Fibroblast of mammary gland (primary cell): ENCODE measurements at regions not wholly inside any gene's neighbourhood (a gene's known extent, or its start where the extent isn't known, plus 50 kb on each side); places are given as distances from the start of the nearest gene placed in this dataset.
A peak's percentile ranks its signal among the peaks of the same experiment; 100 is the strongest.

Experiments used
- DNase-seq: peaks from one replicate; pipeline ENCODE4 v3.0.0-alpha.2; 2010; ENCODE audit warnings: low read depth
- H3K4me3 ChIP-seq: 2 replicates; pipeline ENCODE4 v1.5.1; 2011; ENCODE audit warnings: low read depth, mild to moderate bottlenecking, low read length, moderate library complexity; ENCODE audit not compliant: control insufficient read depth
- CTCF ChIP-seq: conservative IDR thresholded peaks from 2 replicates; pipeline ENCODE4 v1.5.1; 2011; ENCODE audit warnings: low read depth, low read length, inconsistent platforms; ENCODE audit not compliant: control insufficient read depth, insufficient read depth

GRCh38 chr22:42326301-42326700 lies 55.8 kb upstream of the TCF20 start:
- H3K4me3 ChIP-seq, result no peak overlapping the region
- DNase-seq, result no peak
- TF ChIP-seq CTCF, result no peak

GRCh38 chr22:42324990-42325710 lies 54.7 kb upstream of the TCF20 start:
- no peak for DNase-seq
- no peak overlapping the region for H3K4me3 ChIP-seq
- TF ChIP-seq CTCF, result no peak

- DNase-seq, result no peak
- no peak overlapping the region for H3K4me3 ChIP-seq
- TF ChIP-seq CTCF, result no peak
These were observed 54.1 kb upstream of the TCF20 start for GRCh38 chr22:42324566-42324965.

GRCh38 chr22:42323971-42324370 lies 53.5 kb upstream of the TCF20 start:
- no peak overlapping the region for H3K4me3 ChIP-seq
- no peak for DNase-seq
- TF ChIP-seq CTCF, result no peak

- TF ChIP-seq CTCF, result no peak
These were observed 52.1 kb upstream of the TCF20 start for GRCh38 chr22:42322562-42322926.

GRCh38 chr22:42321908-42322561 lies 51.6 kb upstream of the TCF20 start:
- peak; percentile 1 for DNase-seq

More at GRCh38 chr22:42322562-42322926, 52.1 kb upstream of the TCF20 start:
- H3K4me3 ChIP-seq, result no peak overlapping the region
- no peak for DNase-seq

More at GRCh38 chr22:42321908-42322561, 51.6 kb upstream of the TCF20 start:
- TF ChIP-seq CTCF, result no peak
- no peak overlapping the region for H3K4me3 ChIP-seq
